ENCODE measurements at regions not wholly inside any gene's neighbourhood (a gene's known extent, or its start where the extent isn't known, plus 50 kb on each side); places are given as distances from the start of the nearest gene placed in this dataset.

DNA sequence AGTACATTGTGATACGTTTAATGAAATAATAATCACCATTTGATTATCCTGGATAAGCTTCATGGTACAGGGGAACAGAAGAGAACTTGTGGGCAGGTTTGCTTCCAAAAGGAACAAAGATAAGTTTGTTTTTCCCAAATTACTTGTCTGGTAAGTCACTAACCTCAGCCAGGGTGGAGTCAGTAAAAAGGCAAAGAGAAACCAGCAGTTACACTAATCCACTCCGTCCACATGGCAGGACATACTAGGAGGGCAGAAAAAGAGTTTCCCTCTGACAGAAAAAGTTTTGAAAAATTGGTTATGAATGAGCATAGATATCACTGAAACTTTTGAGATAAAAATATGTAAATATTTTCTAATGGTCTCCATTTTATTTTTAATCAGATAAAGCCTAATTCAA, 285.9 kb downstream of the IL15 start:
- no peaks in the 10 kb centered on the region for H3K27me3 ChIP-seq (ENCODE audit: control insufficient read depth, insufficient read depth, low read length, poor library complexity, severe bottlenecking)
- no peak for DNase-seq
- no peaks in the 10 kb centered on the region for H3K36me3 ChIP-seq (ENCODE audit: control insufficient read depth, insufficient read depth, low read length)
- H3K27ac Mint-ChIP-seq: no peak overlapping the region
- no peaks in the 10 kb centered on the region for H3K9me3 Mint-ChIP-seq
- no peak overlapping the region for H3K27ac ChIP-seq (ENCODE audit: low read depth, low read length)
- no peaks in the 10 kb centered on the region for H3K9me3 ChIP-seq (ENCODE audit: control insufficient read depth, low read length)
- no peaks in the 10 kb centered on the region for H3K27me3 Mint-ChIP-seq (ENCODE audit: insufficient read depth)
- H3K9ac ChIP-seq (ENCODE audit: extremely low read depth, low read length, poor library complexity, severe bottlenecking): no peak overlapping the region
- H3K4me1 ChIP-seq (ENCODE audit: control insufficient read depth, insufficient read depth, low read length): no peaks in the 10 kb centered on the region
- no peaks in the 10 kb centered on the region for H3K36me3 Mint-ChIP-seq (ENCODE audit: low read depth)
- 80 to 96% methylated on average over 1 to 2 of the region's 2 CpGs for WGBS, 2 experiments (ENCODE audit: insufficient coverage in 1 of 2, insufficient read length in 1 of 2)
- no peak overlapping the region for H3K4me3 Mint-ChIP-seq
- no peak overlapping the region for H3K4me3 ChIP-seq (ENCODE audit: low read length)
- TF ChIP-seq, protein P1, sequence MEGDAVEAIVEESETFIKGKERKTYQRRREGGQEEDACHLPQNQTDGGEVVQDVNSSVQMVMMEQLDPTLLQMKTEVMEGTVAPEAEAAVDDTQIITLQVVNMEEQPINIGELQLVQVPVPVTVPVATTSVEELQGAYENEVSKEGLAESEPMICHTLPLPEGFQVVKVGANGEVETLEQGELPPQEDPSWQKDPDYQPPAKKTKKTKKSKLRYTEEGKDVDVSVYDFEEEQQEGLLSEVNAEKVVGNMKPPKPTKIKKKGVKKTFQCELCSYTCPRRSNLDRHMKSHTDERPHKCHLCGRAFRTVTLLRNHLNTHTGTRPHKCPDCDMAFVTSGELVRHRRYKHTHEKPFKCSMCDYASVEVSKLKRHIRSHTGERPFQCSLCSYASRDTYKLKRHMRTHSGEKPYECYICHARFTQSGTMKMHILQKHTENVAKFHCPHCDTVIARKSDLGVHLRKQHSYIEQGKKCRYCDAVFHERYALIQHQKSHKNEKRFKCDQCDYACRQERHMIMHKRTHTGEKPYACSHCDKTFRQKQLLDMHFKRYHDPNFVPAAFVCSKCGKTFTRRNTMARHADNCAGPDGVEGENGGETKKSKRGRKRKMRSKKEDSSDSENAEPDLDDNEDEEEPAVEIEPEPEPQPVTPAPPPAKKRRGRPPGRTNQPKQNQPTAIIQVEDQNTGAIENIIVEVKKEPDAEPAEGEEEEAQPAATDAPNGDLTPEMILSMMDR (conservative IDR thresholded peaks at IDR 0.05): no peak
- H3K4me1 Mint-ChIP-seq: no peaks in the 10 kb centered on the region

DNA sequence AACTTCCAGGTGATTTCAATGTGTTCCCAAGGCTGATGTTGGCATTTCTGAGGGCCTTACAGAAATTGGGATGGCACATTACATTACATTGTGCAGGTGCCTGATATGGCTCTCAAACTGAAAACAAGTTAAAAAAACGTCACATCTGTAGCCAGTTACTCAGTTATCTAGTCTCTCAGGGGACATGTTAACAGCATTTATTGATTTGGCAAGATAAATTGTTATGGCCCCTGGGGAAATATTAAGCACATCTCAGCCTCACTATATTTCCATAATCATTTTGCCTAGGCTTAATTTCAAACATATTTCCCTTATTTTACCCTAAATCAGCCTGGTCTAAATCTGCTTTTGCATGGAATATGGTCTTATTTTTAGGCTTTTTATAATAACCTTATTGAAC, 290.0 kb downstream of the IL15 start:
- no peak overlapping the region for H3K27ac Mint-ChIP-seq
- no peak for DNase-seq
- H3K4me1 Mint-ChIP-seq: no peaks in the 10 kb centered on the region
- no peak overlapping the region for H3K27ac ChIP-seq (ENCODE audit: low read depth, low read length)
- no peaks in the 10 kb centered on the region for H3K27me3 ChIP-seq (ENCODE audit: control insufficient read depth, insufficient read depth, low read length, poor library complexity, severe bottlenecking)
- H3K4me3 Mint-ChIP-seq: no peak overlapping the region
- H3K4me1 ChIP-seq (ENCODE audit: control insufficient read depth, insufficient read depth, low read length): no peaks in the 10 kb centered on the region
- 36% methylated on average over 1 of the region's 1 CpG; no CpG with 5 or more reads in 1 of the 2 experiments for WGBS, 2 experiments (ENCODE audit: insufficient coverage in 1 of 2, insufficient read length in 1 of 2)
- no peak overlapping the region for H3K9ac ChIP-seq (ENCODE audit: extremely low read depth, low read length, poor library complexity, severe bottlenecking)
- H3K9me3 ChIP-seq (ENCODE audit: control insufficient read depth, low read length): no peaks in the 10 kb centered on the region
- H3K36me3 Mint-ChIP-seq (ENCODE audit: low read depth): no peaks in the 10 kb centered on the region
- H3K36me3 ChIP-seq (ENCODE audit: control insufficient read depth, insufficient read depth, low read length): no peaks in the 10 kb centered on the region
- no peaks in the 10 kb centered on the region for H3K27me3 Mint-ChIP-seq (ENCODE audit: insufficient read depth)
- H3K9me3 Mint-ChIP-seq: no peaks in the 10 kb centered on the region
- H3K4me3 ChIP-seq (ENCODE audit: low read length): no peak overlapping the region
- TF ChIP-seq, protein P1 (conservative IDR thresholded peaks at IDR 0.05): no peak

DNA sequence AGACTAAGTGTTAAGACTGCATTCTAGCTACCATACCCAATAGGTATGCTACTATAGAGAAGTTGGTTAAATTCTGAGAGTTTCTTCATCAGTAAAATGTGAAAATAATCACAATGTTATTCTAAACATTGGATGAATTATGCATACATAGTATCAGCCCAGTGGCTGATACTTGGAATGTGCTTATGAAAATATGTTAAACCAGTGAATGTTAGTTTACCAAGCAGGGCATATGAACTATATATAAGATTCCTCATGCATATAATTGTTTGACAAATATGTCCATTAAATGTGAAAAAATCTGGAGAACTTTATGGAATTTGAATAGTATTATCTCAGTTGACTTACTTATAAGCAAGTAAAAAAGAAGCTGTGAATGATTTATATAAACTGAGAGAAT, 296.1 kb downstream of the IL15 start:
- no peaks in the 10 kb centered on the region for H3K27me3 Mint-ChIP-seq (ENCODE audit: insufficient read depth)

More for the DNA sequence above, 296.1 kb downstream of the IL15 start:
- peaks cover 17% of the 10 kb centered on the region for H3K9me3 Mint-ChIP-seq
- Histone ChIP-seq H3K4me3 (ENCODE audit: low read length) (no peak overlapping the region), H3K9ac (ENCODE audit: extremely low read depth, low read length, poor library complexity, severe bottlenecking) (no peak overlapping the region), H3K27ac (ENCODE audit: low read depth, low read length) (no peak overlapping the region), H3K4me1 (ENCODE audit: control insufficient read depth, insufficient read depth, low read length) (no peaks in the 10 kb centered on the region), H3K27me3 (ENCODE audit: control insufficient read depth, insufficient read depth, low read length, poor library complexity, severe bottlenecking) (no peaks in the 10 kb centered on the region), H3K9me3 (ENCODE audit: control insufficient read depth, low read length) (peaks cover 12% of the 10 kb centered on the region), H3K36me3 (ENCODE audit: control insufficient read depth, insufficient read depth, low read length) (no peaks in the 10 kb centered on the region)
- H3K4me1 Mint-ChIP-seq: no peaks in the 10 kb centered on the region
- no peak for DNase-seq
- H3K36me3 Mint-ChIP-seq (ENCODE audit: low read depth): no peaks in the 10 kb centered on the region
- H3K27ac Mint-ChIP-seq: no peak overlapping the region
- TF ChIP-seq, protein P1 (conservative IDR thresholded peaks at IDR 0.05): no peak
- H3K4me3 Mint-ChIP-seq: no peak overlapping the region

All from endodermal cell (in vitro differentiated cells).